Ecto neural progenitor cell (in vitro differentiated cells): ENCODE measurements at regions not wholly inside any gene's neighbourhood (a gene's known extent, or its start where the extent isn't known, plus 50 kb on each side); places are given as distances from the start of the nearest gene placed in this dataset.
"Not testable (repeated sequence)": the region's sequence is repeated elsewhere in the genome, so short reads cannot be mapped to it uniquely, and the experiment has no call there.

ENCODE experiments used
- DNase-seq: peaks from one replicate; pipeline ENCODE4 v3.0.0-alpha.2; 2018; ENCODE audit warnings: low spot score

GRCh38 chr13:63323441-63323840, 1907.8 kb upstream of the PCDH20 start:
- DNase-seq = no peak

DNA sequence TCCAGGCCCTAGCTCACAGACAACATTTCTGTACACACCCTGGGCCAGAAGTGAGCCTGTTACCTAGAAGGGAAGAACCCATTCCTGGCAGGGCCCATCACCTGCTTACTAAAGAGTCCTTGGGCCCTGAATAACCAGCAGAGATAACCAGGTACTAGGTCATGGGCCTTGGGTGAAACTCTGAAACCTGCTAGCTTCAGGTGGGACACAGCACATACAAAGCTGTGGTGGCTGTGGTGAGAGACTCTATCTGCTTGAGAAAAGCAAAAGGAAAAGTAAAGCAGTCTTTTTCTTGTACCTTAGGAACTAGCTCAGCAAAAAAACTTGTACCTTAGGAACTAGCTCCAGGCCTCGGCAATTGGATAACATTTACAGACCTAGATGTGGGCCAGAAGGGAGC, 1895.9 kb upstream of the PCDH20 start:
- no peak for DNase-seq

DNA sequence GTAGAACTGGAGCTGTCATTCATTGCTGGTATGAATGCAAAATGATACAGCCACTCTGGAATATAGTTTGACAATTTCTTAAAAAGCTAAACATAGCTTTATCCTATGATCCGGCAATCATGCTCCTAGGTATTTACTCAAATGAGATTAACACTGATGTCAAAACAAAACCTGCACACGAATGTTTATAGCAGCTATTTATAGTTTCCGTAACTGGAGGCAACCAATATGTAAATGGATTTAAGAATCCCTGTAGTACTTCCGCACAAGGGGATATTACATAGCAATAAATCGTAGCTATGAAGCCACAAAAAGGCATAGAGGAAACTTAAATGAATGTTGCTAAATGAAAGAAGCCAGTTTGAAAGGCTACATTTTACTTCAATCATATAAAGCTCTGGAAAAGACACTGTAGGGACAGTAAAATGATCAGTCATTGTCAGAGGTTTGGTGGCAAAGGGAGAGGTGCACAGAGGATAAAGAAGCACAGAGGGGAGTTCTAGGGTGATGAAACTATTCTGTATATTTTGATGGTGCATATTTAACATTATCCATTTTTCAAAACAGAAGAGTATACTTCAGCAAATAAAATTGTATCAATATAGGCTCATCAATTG, 1893.0 kb upstream of the PCDH20 start:
- DNase-seq = no peak

DNA sequence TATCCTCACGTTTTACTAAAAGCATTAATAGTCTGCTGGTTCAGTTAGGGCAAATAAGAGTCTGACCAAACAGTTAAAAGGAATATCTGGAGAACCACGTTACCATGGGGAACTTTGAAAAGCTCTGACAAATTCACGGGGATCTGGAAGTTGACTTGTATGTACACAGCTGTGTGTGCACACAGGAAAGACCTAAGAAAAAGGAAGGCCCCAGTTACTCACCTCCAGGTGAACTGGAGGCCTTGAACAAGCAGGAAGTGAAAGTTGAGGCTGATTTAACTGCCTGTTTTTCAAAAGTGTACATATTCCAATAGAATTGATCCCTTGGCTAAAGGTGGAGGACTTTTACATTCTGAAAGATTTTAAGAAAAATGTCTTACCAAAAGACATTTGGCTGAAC, 1891.6 kb upstream of the PCDH20 start:
- DNase-seq = no peak

- no peak for DNase-seq
Observed at GRCh38 chr13:63305641-63306133, 1890.0 kb upstream of the PCDH20 start.

DNA sequence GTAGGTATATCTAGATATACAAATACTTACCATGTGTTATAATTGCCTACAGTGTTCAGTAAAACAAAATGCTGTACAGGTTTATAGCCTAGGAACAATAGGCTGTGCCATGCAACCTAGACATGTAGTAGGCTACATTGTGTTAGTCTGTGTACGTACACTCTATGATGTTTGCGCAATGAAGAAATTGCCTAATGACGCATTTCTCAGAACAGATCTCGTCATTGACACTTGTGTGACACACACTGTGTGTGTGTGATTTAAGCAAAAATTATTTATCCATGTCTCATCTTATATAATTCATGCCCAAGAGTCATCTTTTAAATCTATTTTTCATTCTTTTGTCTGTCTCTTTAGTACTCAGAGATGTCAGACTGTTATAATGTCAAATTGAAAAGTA, 1888.8 kb upstream of the PCDH20 start:
- DNase-seq = no peak

GRCh38 chr13:63299866-63300394, 1884.3 kb upstream of the PCDH20 start:
- DNase-seq = no peak

DNA sequence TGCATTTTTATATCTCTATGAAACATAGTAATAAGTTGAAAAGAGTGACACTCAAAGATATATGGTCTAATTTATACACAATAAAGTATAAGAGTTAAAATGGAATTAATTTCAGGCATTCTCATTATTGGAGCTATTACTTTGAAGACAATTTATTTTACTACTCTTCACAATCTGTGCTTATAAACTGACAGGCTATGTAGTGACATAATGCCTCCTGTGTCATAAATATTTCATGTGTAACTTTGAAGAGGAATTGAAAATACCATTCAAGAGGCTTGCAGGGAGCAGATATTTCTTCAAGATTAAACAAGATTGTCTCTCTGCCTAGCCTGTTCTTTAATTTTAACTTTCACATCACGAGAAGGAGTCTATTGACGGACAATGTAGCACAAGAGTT, 1881.5 kb upstream of the PCDH20 start:
- DNase-seq = no peak

DNA sequence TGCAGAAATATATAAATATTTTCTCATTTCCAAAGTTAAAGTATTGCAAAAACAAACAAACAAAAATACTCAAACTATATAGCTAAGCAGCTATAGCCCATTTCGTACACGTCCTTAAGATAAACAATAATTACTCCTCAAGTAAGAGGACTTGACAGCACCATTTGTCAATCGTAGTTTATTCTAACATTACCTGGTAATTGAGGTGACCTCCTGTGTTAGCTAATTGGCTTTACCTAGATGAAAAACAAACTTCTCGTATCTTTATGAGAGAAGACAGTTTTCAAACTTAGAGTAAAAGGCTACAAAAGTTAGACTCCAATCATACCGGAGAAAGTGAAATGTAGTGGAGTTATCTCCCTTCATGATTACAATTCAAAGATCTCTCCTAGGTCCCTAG, 1876.1 kb upstream of the PCDH20 start:
- no peak for DNase-seq

DNA sequence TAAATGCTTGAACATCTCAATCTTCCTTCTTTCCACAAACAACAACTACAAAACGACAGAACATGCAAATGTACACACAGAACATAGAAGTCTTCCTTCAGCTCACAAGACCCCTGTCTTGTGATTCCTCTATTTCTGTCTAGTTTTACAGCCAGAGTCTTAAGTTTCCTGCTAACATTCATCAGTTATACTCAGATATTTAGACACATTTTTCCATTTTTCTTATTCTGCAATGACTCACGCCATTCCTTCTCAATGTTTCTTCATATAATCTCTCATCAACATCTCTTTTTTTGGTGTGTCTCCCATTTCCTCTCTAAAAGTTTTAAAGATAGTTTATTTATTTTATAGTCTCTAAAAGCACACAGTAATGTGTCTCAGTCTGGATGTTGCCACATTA, 1872.9 kb upstream of the PCDH20 start:
- no peak for DNase-seq

DNA sequence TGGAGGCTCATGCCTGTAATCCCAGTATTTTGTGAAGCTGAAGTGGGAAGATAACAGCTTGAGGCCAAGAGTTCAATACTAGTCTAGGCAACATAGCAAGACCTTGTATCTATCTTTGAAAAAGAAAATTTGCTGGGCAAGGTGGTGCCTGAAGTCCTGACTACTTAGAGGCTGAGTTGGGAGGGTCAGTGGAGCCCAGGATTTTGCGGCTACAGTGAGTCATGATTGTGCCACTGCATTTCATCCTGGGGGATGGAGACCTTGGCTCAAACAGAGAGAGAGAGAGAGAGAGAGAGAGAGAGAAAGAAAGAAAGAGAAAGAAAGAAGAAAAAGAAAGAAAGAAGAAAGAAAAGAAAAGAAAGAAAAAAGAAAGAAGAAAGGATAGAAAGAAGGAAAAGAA, 1872.3 kb upstream of the PCDH20 start:
- no peak for DNase-seq

GRCh38 chr13:63285426-63285825, 1869.8 kb upstream of the PCDH20 start:
- no peak for DNase-seq

DNA sequence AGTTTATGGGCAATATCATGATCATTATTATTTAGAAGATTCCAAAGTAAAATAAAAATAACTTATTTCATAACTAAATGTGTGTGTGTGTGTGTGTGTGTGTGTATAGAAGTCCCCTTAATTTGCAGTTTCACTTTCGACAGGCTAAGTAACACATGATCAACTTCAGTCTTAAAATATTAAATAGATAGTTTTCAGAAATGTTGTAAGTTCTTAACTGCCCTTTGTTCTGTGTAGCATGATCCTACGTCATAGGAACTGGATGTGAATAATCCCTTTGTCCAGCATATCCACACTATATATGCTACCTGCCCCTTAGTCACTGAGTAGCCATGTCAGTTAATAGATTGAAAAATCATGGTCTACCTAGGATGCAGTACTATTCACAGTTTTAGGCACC, 1863.5 kb upstream of the PCDH20 start:
- no peak for DNase-seq

GRCh38 chr13:63274772-63275171, 1859.1 kb upstream of the PCDH20 start:
- DNase-seq = no peak

DNA sequence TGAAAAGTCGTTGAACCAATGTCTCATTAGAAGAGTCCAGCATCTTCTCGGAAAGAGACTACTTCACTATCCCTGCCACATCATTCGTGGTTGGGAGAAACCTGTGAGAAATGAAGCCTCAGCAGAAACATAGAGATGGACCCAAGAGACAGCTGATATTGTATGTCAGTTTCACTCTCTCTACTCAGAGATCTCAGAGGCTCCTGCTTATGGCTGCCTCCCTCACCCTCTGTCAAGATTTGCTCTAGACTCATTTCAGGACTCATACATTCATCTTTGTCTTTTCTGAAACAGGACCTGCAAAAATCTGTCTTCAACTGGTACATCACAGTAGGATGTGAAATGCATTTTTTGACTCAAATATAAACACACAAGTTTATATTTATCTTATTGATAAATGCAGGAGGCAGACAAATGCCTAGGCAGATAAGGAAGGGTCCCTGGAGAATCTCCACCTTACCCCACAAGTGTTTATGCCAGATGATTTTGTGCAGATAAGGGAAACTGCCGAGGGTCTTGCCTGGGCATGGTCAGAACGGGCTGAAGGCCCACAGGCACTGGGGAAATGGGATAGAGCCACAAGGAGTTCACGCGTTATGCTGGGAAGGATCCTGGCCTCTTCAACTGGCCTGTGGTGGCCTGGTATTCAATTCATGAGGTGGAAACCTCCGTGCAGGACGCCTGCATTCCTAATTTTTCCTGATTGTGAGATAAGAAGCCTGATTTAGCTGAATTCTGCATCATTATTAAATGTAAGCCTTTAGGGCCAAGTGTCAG, 1834.0 kb upstream of the PCDH20 start:
- no peak for DNase-seq

- not testable (repeated sequence) for DNase-seq
Observed at GRCh38 chr13:63236667-63237396, 1821.2 kb upstream of the PCDH20 start.

GRCh38 chr13:63218596-63218995, 1802.9 kb upstream of the PCDH20 start:
- not testable (repeated sequence) for DNase-seq

DNA sequence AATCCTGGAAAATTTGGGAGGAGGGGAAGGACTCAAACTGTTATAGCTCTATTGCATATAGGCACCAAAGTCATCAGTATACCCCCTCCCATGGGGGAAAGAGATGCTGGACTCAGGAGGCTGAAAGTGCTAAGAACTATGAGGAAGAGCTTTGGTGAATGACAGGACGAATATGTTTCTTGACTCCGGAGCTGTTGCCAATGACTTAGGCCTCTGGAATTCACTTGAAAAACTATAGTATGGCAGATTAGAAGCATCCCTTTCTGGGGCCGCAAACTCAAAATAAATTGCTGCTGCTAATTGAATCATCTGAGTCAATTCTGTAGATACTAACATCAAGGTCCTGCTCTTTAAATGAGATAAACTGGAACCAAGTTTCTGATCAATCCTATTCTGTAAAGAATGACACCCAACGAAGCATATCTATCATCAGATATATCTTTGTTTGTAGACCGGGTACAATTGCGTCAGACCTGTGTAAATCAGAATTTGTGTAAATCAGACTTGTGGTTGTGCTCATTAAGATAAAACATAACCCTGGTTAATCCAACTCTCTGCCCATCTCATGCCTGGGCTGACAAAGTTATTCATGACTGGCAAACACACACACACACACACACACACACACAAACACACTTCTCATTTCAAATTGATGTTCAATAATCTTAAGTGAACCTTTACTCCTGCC, 1793.8 kb upstream of the PCDH20 start:
- no peak for DNase-seq

DNA sequence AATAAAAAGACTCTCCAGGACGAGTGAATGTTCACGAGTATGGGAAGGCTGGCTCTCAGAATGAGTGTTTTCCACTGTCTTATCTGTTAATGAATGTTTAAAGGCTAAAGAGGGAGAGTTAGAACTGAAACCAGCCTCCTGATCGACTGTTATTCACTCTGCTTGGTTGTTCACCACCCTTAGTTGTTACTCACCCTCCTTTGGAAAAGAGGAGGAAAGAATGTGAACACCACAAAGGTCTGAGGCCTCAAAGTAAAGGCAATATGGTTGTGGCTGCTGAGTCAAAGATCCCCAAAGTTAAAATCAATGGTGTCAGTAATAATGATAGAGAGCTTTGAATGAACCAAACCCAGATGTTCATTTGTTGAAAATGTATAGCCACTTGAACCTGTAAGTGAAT, 1793.2 kb upstream of the PCDH20 start:
- no peak for DNase-seq

- DNase-seq = no peak
Observed at GRCh38 chr13:63206461-63206860, 1790.8 kb upstream of the PCDH20 start.

DNA sequence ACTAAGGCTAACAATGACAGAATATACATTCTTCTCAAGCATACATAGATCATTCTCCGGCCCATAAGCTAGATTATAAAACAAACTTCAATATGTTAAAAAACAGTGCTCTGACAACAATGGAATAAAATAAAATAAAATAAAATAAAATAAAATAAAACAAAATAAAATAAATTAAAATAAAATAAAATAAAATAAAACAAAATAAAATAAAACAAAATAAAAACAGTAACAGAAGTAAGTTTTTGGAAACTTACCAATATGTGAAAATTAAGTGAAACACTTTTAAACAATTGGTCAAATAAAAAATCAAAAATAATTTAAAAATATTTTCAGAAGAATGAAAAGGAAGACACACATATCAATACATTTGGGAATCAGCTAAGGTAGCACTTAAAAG, 1785.8 kb upstream of the PCDH20 start:
- no peak for DNase-seq

GRCh38 chr13:63199508-63199907, 1783.9 kb upstream of the PCDH20 start:
- no peak for DNase-seq
